GM06990 (cell line): ENCODE measurements at regions not wholly inside any gene's neighbourhood (a gene's known extent, or its start where the extent isn't known, plus 50 kb on each side); places are given as distances from the start of the nearest gene placed in this dataset.

Experiments used
- DNase-seq: peaks from one replicate; pipeline ENCODE4 v3.0.0-alpha.2; 2011; ENCODE audit not compliant: insufficient read length; ENCODE audit errors: extremely low read depth
- H3K27me3 ChIP-seq: replicated peaks from 2 replicates; pipeline ENCODE4 v1.6.0; 2011; ENCODE audit warnings: low read length; ENCODE audit not compliant: control insufficient read depth, insufficient read depth
- H3K36me3 ChIP-seq: 2 replicates; pipeline ENCODE4 v1.5.1; 2011; ENCODE audit warnings: low read length; ENCODE audit not compliant: control insufficient read depth, insufficient read depth
- H3K4me3 ChIP-seq: replicated peaks from 2 replicates; pipeline ENCODE4 v1.5.1; 2011; ENCODE audit warnings: low read depth, mild to moderate bottlenecking, control low read depth, low read length
- TF ChIP-seq, protein P1 (sequence below): IDR thresholded peaks from 2 replicates; pipeline ENCODE4 v1.5.1; 2011; ENCODE audit warnings: low read length, control low read depth, mild to moderate bottlenecking, inconsistent platforms; ENCODE audit not compliant: insufficient read depth, poor library complexity, severe bottlenecking

- no peaks in the 10 kb centered on the region for H3K27me3 ChIP-seq
- TF ChIP-seq, protein P1, sequence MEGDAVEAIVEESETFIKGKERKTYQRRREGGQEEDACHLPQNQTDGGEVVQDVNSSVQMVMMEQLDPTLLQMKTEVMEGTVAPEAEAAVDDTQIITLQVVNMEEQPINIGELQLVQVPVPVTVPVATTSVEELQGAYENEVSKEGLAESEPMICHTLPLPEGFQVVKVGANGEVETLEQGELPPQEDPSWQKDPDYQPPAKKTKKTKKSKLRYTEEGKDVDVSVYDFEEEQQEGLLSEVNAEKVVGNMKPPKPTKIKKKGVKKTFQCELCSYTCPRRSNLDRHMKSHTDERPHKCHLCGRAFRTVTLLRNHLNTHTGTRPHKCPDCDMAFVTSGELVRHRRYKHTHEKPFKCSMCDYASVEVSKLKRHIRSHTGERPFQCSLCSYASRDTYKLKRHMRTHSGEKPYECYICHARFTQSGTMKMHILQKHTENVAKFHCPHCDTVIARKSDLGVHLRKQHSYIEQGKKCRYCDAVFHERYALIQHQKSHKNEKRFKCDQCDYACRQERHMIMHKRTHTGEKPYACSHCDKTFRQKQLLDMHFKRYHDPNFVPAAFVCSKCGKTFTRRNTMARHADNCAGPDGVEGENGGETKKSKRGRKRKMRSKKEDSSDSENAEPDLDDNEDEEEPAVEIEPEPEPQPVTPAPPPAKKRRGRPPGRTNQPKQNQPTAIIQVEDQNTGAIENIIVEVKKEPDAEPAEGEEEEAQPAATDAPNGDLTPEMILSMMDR: no peak
- no peak for DNase-seq
- no peaks in the 10 kb centered on the region for H3K36me3 ChIP-seq
- H3K4me3 ChIP-seq: no peak overlapping the region
Observed at GRCh38 chr5:18544421-18544820, 910.2 kb downstream of the TAF11L14 start.

DNA sequence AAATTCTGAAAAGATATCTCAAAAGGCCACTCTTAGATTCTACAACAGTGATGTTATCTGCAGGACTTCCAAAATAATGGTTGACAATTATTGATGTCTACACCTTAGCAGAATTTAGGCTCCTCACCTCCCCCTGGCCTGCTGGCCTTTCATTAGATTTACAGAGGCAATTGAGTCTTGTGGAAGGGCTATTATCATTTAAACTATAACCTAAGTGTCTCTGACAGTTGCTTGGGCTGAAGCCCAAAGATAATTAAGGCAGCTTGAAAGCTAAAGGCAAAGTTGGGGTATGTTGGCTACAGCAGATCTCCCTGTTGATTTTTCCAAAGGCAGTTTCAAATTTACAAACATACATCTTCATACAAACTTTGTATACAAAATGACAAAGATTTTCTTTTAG lies 912.3 kb downstream of the TAF11L14 start:
- H3K36me3 ChIP-seq: no peaks in the 10 kb centered on the region
- no peak overlapping the region for H3K4me3 ChIP-seq
- no peak for DNase-seq
- TF ChIP-seq, protein P1: no peak
- no peaks in the 10 kb centered on the region for H3K27me3 ChIP-seq

DNA sequence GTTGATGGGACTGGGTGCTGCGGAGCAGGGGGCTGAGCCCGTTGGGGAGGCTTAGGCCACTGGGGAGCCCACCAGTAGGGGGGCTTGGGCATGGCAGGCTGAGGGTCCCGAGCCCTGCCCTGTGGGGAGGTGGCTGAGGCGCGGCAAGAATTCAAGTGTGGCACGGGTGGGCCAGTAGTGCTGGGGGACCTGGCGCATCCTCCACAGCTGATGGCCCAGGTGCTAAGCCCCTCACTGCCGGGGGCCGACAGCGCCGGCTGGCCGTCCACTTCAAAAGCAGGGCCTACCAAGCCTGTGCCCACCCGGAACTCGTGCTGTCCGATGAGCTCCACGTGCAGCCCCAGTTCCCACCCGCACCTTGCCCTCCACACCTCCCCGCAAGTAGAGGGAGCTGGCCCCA lies 917.5 kb downstream of the TAF11L14 start:
- H3K4me3 ChIP-seq: no peak overlapping the region
- no peaks in the 10 kb centered on the region for H3K36me3 ChIP-seq
- TF ChIP-seq, protein P1: no peak
- DNase-seq: no peak
- no peaks in the 10 kb centered on the region for H3K27me3 ChIP-seq

DNA sequence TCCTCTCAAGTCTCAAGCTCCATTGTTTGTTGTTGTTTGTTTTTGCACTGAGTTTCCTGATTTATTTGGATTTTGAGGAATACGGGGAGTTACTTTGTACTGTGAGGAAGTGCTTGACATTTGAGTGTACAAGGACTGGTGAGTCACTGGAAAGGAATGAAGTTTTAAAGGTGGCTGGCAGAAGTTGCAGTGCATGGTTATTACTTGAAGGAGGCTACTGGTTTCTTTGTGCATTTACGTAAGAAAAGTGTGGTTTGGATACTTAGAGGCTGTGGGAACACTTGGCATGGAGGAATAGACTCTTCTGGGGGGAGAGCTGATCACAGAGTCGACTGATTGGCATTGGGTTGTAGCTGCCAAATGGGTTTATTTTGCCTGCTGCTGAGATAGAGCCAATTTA lies 919.0 kb downstream of the TAF11L14 start:
- TF ChIP-seq, protein P1: no peak
- no peaks in the 10 kb centered on the region for H3K27me3 ChIP-seq
- DNase-seq: no peak
- H3K36me3 ChIP-seq: no peaks in the 10 kb centered on the region
- H3K4me3 ChIP-seq: no peak overlapping the region

DNA sequence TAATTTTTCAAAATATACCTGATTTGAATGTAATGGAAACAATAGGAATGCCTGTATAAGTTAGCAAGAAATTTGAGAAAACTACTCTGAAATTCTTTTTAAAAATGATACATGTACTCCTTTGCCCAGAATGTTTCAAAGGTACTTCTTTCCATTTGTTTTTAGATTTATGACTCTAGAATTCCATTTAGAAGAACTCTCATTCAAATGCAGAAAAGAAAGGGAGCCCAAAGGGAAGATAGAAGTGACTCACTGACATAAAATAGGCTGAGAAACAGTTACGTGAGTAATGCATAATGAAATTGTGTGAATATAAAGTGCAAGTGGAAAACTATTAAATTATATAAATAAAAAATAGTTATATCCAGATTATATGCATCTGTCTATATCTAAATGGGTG lies 926.3 kb downstream of the TAF11L14 start:
- DNase-seq: no peak
- Histone ChIP-seq H3K36me3 (no peaks in the 10 kb centered on the region), H3K27me3 (no peaks in the 10 kb centered on the region), H3K4me3 (no peak overlapping the region)
- TF ChIP-seq, protein P1: no peak

GRCh38 chr5:18563853-18564252 lies 929.6 kb downstream of the TAF11L14 start:
- no peak overlapping the region for H3K4me3 ChIP-seq
- H3K27me3 ChIP-seq: no peaks in the 10 kb centered on the region
- TF ChIP-seq, protein P1: no peak
- DNase-seq: no peak
- no peaks in the 10 kb centered on the region for H3K36me3 ChIP-seq
